Lower leg skin (tissue), 4 donors: ENCODE measurements at regions not wholly inside any gene's neighbourhood (a gene's known extent, or its start where the extent isn't known, plus 50 kb on each side); places are given as distances from the start of the nearest gene placed in this dataset.

Source experiments
- DNase-seq, 2 donors: peaks; one replicate each; pipeline ENCODE4 v3.0.0-alpha.2; 2019; ENCODE audit warnings: low spot score in 2 of 2
- H3K4me3 ChIP-seq: fragments of 200-600 bp; sonication (generic); 2 replicates; pipeline ENCODE4 v1.5.1; 2017; ENCODE audit warnings: mild to moderate bottlenecking, low read depth; ENCODE audit not compliant: poor library complexity, severe bottlenecking
- POLR2A ChIP-seq, 2 donors: fragments of 450-650 bp; IDR thresholded peaks; one replicate each; pipeline ENCODE4 v1.6.1; 2016 to 2017; ENCODE audit warnings: antibody characterized with exemption in 2 of 2, mild to moderate bottlenecking in 1 of 2, moderate library complexity in 1 of 2
- WGBS, 2 donors: methylation state at CpG; one replicate each; pipeline ENCODE4 v1.1.5; 2018; 5-methylcytosine and 5-hydroxymethylcytosine counted together
- intact Hi-C: fragments of 100-400 bp; cut with DNase I; formaldehyde crosslinking; loops from one replicate; pipeline ENCODE4 v1.15.0; 2023; ENCODE audit warnings: low total_unique reads
- TF ChIP-seq, protein P1 (sequence below), 3 donors: fragments of 450-650 bp; IDR thresholded peaks; one replicate each; pipeline ENCODE4 v1.5.1; 2016; ENCODE audit warnings: antibody characterized with exemption in 3 of 3, mild to moderate bottlenecking in 3 of 3, moderate library complexity in 2 of 3

GRCh38 chr9:84450029-84450428 is 109.5 kb upstream of the SLC28A3 start:
- 65% methylated on average over 5 of the region's 5 CpGs for WGBS, 2 donors
- intact Hi-C loops = no loop called here
- no peak for DNase-seq
- no peak for TF ChIP-seq POLR2A (IDR thresholded peaks at IDR 0.05)
- TF ChIP-seq, protein P1, sequence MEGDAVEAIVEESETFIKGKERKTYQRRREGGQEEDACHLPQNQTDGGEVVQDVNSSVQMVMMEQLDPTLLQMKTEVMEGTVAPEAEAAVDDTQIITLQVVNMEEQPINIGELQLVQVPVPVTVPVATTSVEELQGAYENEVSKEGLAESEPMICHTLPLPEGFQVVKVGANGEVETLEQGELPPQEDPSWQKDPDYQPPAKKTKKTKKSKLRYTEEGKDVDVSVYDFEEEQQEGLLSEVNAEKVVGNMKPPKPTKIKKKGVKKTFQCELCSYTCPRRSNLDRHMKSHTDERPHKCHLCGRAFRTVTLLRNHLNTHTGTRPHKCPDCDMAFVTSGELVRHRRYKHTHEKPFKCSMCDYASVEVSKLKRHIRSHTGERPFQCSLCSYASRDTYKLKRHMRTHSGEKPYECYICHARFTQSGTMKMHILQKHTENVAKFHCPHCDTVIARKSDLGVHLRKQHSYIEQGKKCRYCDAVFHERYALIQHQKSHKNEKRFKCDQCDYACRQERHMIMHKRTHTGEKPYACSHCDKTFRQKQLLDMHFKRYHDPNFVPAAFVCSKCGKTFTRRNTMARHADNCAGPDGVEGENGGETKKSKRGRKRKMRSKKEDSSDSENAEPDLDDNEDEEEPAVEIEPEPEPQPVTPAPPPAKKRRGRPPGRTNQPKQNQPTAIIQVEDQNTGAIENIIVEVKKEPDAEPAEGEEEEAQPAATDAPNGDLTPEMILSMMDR (IDR thresholded peaks at IDR 0.05) = no peak
- H3K4me3 ChIP-seq = no peak overlapping the region

DNA sequence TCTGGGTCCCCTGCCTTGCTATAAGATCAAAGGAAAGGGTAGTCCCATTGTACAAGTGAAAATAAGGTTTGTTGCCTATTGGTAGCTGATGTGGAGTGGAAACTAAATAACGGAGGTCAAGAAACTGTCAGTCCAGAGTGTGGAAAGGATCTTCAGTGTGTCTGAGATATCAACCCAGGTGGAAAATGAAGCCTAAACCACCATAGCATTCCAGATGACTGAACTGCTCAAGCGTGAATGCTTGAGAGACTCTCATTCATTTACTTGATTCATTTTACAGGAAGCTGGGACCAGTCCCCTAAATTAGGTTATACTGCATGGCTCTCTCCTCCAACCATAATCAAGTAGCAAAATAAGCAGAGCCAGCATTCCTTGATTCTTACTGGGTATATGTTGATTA is 116.0 kb upstream of the SLC28A3 start:
- no peak for TF ChIP-seq POLR2A (IDR thresholded peaks at IDR 0.05)
- intact Hi-C loops = no loop called here
- H3K4me3 ChIP-seq = no peak overlapping the region
- DNase-seq = no peak
- WGBS, 2 donors = 79 to 91% methylated on average over 2 of the region's 2 CpGs

DNA sequence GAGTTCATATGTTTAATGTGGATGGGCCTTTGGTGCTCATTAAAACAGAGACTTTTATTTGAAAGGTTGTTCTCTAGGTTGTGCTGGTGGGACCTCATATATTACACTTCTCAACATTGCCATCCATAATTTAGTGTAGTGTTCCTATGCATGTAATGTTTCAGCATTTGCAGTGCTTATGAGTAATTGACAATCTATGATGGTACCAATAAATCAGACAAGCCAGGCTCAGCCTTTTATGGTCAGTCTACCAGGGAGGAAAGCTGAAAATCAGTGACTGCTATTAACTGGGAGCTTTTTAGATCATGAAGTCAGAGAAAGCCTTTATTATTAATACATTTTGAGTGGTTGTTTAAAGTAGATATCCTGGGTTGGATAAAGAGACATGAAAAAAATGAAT is 120.1 kb upstream of the SLC28A3 start:
- TF ChIP-seq, protein P1 (IDR thresholded peaks at IDR 0.05) = no peak
- TF ChIP-seq POLR2A (IDR thresholded peaks at IDR 0.05) = no peak
- DNase-seq = no peak
- no peak overlapping the region for H3K4me3 ChIP-seq
- intact Hi-C loops = no loop called here

GRCh38 chr9:84463272-84463671 is 122.7 kb upstream of the SLC28A3 start:
- 61 to 69% methylated on average over 3 of the region's 3 CpGs for WGBS, 2 donors
- TF ChIP-seq POLR2A (IDR thresholded peaks at IDR 0.05) = no peak
- TF ChIP-seq, protein P1 (IDR thresholded peaks at IDR 0.05) = no peak
- no peak overlapping the region for H3K4me3 ChIP-seq
- no peak for DNase-seq
- intact Hi-C loops = no loop called here

GRCh38 chr9:84466580-84467285 is 126.2 kb upstream of the SLC28A3 start:
- intact Hi-C loops = no loop called here
- DNase-seq = no peak
- TF ChIP-seq, protein P1 (IDR thresholded peaks at IDR 0.05) = no peak
- no peak for TF ChIP-seq POLR2A (IDR thresholded peaks at IDR 0.05)
- WGBS, 2 donors = 79 to 82% methylated on average over 5 of the region's 5 CpGs
- no peak overlapping the region for H3K4me3 ChIP-seq

DNA sequence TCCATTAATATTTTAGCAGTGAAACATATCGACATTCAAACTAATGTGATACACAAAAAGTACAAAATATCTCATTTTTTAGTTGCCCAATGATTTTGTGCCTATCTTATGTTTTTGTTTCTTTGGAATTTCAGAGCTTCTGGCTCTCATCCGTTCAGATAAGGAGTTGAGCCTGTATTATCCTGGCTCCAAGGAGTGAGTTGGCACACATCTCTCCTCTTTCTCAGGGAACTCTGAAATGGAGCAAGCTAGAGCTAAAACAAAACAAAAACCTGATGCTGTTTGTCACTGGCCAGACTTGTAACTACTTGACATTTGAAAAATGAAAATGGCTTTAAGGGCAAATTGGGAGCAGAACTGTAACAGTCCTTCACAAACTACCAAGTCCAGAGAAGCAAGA is 131.3 kb upstream of the SLC28A3 start:
- no peak overlapping the region for H3K4me3 ChIP-seq
- no peak for DNase-seq
- intact Hi-C loops = no loop called here
- no peak for TF ChIP-seq POLR2A (IDR thresholded peaks at IDR 0.05)
- TF ChIP-seq, protein P1 (IDR thresholded peaks at IDR 0.05) = no peak
- 53% methylated on average over 2 of the region's 2 CpGs for WGBS, 2 donors
